NCI-H526 (cell line): ENCODE measurements at regions not wholly inside any gene's neighbourhood (a gene's known extent, or its start where the extent isn't known, plus 50 kb on each side); places are given as distances from the start of the nearest gene placed in this dataset.
A peak's percentile ranks its signal among the peaks of the same experiment; 100 is the strongest.

Experiments
- DNase-seq, 2 experiments: peaks; one replicate each; lab custom pipeline; 2025; lab: John Stamatoyannopoulos, UW

- no peak for DNase-seq
Measured at GRCh38 chr1:86296305-86297205, 99.6 kb downstream of the ODF2L start.

- no peak for DNase-seq
Measured at GRCh38 chr1:86289746-86290145, 106.4 kb downstream of the ODF2L start.

DNA sequence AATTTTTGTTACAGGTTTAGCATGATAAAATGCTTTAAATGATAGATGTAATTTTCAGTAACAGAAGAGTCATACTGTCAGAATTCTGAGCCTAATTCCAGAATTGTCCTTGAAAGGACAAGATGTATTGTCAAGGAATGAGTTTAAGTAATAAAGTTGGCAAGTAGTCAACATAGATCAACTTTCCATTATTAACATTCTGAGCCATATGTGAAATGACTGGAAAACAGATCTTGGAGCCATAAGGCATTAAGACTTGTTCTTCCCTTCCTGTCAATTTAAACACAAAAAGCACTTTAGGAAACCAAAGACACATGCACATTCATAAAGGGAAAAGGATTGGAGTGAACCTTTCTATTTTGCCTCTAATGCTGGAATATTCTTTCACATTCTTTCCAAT, 107.0 kb downstream of the ODF2L start:
- DNase-seq, result no peak

DNA sequence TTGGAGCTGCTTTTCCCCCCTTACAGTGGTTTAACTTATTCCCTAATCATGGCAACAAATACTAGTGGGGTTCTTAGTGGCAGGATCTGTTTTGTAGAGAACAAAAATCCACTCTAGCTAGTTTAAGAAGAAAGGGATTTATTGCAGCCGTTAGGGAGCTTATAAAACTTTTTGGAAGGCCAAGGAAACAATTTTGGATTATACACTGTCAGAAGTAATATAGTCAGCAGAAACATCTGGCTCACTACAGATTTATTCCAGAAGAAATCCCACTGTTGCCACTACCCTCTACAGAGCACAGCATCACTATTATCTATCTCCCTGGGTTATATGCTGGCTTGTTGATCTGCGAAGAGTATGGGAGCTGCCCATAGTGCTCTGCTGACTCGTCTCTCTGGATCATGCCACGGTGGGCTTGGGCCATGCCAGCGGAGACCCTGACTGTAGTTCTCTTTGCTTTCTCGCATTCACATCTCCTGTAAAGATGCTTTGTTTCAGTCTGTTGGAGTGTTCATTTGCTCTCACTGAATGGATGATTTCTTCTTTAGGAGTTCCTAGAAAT, 107.5 kb downstream of the ODF2L start:
- no peak for DNase-seq

- DNase-seq, result no peak
Measured at GRCh38 chr1:86285796-86286195, 110.3 kb downstream of the ODF2L start.

DNA sequence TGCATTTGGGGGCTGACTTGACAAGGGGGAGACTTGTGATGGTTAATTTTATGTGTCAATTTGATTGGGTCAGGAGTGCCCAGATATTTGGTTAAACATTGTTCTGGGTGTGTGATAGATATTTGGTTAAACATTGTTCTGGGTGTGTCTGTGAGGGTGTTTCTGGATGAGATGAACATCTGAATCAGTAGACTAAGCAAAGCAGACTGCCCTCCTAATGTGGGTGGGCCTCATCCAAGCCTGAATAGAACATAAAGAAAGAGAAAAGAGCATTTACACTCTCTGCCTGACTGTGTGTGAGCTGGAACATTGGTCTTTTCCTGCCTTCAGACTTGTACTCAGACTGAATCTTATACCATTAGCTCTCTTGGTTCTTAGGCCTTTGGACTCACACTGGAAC, 113.5 kb downstream of the ODF2L start:
- DNase-seq, result no peak

DNA sequence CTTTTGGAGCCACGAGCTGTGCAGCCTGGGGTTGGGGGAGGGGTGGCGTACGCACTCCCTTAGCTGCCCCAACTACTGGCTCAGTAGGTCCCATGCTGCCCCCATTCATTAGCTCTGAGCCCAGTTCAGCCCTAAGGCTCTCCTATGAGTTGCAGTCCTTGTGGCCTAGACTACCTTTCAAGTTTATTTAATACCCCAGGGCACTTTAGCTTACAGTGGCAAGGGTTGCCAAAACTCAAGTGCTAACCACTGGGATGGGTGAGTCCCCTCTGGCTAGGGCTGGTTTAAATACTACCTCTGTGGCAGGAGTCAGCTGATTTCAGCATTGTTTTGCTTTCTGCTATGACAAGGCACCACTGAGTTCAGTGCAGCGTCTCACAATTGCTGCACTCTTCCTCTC, 118.2 kb downstream of the ODF2L start:
- DNase-seq, result no peak

GRCh38 chr1:86273066-86273465, 116.5 kb upstream of the COL24A1 start:
- DNase-seq, result no peak

DNA sequence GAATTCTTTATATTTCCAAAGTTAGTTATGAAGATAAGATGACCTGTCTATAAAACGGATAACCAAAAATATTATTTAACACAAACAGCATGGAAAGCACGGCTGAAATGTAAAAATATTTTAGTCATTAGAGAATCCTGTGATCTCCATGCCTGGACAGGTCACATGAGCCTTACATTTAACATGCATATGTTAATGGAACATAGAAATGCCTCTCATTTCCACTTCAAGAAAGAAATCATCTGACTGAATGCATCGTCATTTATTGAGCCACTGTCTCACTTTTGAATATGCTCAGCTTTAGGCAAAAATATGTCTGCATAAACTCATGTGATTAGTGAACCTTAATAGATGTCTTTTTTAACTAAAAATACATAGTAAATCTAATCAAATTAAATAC, 115.5 kb upstream of the COL24A1 start:
- no peak for DNase-seq

DNA sequence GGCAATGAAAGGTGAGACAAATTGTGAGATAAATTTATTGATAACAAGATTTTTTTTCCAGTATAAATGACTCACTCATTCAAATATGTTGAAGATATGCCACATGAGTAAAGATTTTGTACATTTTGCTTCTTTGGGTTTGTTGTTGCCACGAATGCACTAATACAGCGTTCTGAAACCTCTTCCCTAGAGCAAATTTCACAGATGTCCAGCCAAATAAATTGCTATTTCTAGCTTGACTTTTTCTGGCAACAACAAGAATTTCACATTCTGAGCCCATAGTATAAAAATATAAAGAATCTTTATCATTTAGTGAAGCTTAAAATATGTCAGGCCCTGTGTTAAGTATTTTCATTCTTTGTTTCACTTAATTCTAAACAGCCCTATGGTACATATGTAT, 114.5 kb upstream of the COL24A1 start:
- DNase-seq, result no peak

GRCh38 chr1:86263101-86263500, 106.5 kb upstream of the COL24A1 start:
- no peak for DNase-seq

DNA sequence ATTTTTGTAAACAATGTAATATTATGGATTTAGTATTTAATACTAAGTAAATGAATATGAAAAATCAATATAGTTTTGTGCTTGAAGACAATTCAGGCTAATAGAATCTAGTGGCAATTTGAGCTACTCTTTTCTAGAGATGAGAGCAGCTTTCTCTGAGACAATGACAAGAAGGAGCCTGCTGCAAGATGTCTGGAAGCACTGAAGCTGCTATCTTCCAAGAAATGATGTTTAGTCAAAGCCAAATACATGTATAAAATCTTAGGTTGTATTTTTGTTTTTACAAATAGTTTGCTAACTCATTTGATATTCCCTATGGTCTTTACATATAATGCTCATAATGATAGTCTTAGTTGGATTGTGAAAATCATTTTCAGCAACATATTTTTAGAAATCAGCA, 103.9 kb upstream of the COL24A1 start:
- DNase-seq, result no peak

GRCh38 chr1:86259390-86259789, 102.8 kb upstream of the COL24A1 start:
- DNase-seq, result no peak

DNA sequence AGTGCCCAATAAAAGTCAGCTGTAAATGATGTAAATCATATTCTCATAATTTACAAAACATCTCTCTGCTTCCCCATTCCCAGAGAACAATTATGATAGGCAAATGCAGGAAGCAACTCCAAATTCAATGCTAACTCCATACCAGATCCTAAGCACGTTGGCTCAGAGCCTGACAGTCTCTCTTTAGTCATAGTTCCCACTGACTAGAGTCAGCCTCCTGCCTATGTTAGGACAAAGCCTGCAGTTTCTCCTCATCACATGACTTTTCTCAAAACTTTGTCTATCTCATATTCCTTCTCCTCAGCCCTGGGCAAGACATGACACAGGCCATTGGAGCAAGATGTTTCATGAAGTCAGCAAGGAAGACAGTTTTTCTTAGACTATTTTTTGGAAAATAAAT, 101.5 kb upstream of the COL24A1 start:
- DNase-seq, result no peak

GRCh38 chr1:86247597-86248279, 91.2 kb upstream of the COL24A1 start:
- DNase-seq, result peak; percentile 41 to 68

- DNase-seq, result no peak
Measured at GRCh38 chr1:86245566-86246190, 89.1 kb upstream of the COL24A1 start.

DNA sequence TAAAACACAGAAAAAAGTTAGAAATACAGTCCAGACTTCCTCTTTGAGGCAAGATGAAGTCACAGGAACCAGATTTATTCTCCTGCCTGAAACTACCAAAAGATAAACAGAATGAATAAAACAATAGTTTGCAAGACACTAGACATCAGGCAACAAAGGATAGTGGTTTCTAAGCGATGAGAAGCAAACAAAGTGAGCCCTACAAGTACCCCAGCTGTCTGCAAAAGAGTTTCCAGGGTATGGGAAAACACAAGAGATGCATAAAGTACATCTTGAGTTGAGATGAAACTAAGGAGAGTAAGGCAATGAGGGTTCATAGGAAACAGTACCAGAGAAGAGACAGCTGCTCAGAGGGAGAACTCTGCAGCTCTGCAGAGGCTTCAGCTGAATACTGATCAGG, 83.3 kb upstream of the COL24A1 start:
- no peak for DNase-seq

DNA sequence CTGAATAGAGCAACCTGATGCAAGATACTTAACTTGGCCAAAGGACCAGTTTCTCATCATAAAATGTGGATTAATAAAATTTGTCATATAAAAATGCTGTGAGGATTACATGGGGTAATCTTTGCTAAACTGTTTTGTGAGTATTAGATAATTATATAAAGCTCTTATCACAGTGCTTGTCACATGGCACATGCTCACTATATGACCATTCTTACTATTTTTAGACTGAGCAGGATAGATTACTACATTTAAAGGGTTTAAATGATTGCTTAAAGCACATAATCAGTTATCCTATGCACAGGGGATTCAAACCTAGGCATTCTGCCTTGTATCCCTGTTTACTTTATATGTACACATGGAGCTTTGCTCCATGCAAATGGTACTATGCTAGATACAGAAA, 82.9 kb upstream of the COL24A1 start:
- no peak for DNase-seq

GRCh38 chr1:86238226-86238625, 81.7 kb upstream of the COL24A1 start:
- DNase-seq, result no peak

- no peak for DNase-seq
Measured at GRCh38 chr1:86235852-86236251, 79.3 kb upstream of the COL24A1 start.

GRCh38 chr1:86233403-86233802, 76.8 kb upstream of the COL24A1 start:
- DNase-seq, result no peak

DNA sequence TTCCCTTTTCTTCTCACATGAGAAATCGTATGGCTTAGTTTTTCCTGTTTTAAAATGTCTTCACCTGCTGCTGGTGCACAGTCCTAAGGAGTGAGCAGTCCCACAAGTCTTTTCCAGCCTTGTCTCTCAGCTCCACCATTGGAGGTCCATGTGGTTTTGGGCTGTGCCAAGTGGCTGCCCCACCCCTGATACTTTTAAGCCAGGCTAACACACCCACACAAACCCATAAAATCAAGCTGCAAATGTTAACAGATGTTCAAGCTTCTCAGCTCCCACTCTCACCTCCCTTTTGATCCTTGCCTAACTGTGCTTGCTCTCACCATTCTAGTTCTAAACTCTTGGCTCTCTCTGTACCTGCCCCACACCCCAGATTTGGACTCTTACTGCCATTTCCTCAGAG, 74.5 kb upstream of the COL24A1 start:
- no peak for DNase-seq
